NCI-H2107 treated with DMSO at 0.1 percent for 48 hours (cell line): ENCODE measurements at regions not wholly inside any gene's neighbourhood (a gene's known extent, or its start where the extent isn't known, plus 50 kb on each side); places are given as distances from the start of the nearest gene placed in this dataset.

Experiments
- DNase-seq: peaks from one replicate; lab custom pipeline; 2025; ENCODE audit not compliant: unreplicated experiment; lab: John Stamatoyannopoulos, UW

DNA sequence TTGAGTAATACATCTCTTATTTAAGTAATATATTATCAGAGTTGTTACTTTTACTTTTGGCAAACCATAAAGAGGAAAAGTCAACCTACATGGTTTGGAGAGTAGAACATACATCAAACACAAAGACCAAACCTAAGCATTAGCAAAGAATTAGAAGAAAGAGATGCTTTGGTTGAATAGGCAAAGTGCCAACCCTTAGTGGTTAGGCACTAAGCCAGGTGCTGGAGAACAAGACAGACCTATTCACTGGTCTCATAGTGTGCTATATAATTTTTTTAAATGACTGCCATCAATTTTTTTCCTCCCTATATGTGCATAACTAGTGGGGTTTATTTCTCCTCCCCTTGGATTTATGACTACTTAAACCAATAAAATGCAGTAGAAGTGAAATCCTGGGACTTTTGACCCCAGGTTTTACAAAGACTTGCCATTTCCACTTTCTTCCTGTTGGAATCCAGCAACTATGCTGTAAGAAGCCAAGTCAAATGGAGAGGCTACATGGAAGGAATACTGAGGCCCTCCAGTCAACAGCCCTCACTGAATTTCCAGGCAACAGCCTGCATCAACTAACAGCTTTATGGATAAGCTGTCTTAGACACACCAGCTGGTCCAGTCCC is 69.8 kb upstream of the HAO2 start:
- peak; percentile 1 for DNase-seq

DNA sequence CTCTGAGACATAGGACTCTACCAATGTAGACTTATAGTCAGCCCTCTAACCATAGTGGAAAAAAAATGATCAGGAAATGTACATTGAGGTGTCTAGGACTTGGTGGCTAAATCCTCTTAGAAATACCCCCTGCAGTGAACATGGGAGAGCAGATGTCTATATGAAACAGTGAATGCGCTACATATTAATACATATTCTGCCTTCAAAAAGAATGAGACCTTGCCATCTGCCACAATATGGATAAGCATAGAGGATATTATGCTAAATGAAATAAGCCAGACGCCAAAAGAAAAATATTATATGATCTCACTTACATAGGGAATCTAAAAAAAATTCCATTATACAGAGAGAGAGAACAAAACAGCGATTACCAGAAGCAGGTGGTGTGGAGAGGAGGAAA is 66.6 kb upstream of the HAO2 start:
- DNase-seq: no peak

DNA sequence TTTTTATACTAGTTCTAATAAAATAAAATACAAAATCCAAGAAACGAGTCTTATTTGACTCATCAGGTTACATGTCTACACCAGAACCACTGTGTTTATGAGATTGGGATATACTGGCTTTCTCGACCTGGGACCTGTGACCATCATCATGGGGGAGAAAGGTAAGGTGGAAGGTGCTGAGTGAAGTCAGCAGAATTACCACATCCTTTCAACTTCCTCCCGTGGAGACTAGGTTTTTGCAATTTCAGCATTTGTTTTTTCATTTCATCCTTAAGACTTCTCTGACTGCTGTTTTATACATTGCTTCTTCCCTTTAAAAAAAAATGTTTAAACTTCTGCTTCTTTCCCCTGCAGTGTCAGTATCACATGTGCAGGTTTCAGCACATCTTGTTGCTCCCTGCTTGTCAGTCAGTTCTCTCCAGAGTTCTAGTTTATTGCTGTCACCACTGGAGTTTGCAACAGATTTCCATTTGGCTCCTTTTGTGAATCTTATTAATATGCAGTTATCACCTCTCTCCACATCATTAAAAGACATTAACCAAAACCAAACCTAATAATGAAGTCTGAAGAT is 60.4 kb upstream of the HAO2 start:
- no peak for DNase-seq

DNA sequence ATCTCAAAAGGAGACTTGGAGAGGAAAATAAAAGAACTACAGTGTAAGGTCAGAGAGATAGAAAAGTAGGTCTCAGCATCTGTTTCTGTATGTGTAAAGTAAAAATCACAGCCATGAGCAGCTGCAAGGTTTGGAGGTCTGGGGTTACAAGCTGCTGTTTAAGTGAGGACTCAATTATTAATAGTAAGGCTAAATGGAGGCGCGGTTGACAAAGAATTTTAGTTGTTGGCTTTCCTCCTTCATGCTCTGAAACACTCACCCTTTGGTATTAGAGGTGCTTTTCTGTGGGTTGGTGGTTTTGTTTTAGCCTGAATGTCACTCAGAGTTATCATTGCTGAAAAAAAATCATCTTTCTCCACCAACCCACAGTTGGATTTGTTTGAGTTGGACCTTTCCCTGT is 59.8 kb upstream of the HAO2 start:
- no peak for DNase-seq

DNA sequence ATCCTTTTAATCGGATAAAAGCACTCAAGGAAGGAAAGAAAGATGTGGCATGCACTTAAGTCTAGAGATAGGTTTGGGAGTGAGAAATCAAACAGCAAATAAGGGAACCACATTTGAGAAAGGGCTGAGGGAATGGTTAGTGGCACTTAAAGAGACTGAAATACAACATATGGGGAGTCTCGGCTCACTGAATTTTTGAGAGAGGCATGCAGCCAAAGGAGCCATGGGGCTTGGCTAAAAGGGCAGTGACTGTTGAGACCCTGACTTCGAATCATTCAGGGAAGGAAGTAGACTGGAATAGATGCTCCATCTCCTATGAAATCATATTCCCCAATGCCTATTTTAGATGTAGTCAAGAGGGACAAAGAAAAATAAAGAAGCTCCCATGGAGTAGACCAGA is 58.3 kb upstream of the HAO2 start:
- no peak for DNase-seq

DNA sequence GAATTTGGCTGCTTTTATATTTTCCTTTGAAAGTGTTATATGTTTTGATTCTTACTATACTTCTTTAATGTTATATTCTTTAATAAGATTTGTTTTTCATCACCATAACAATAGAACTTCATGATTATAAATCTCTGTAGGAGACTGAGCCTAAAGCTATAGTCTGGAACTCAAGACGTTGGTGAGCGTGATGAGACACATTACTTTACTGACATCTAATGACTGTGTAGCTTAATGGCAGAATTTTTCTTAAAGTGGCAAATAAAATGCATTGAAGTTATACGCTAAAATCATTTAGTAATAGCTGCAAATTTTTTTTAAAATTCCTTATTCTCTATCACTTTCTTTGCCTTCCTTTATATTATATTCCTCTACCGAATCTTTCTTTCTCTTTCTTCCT is 56.1 kb upstream of the HAO2 start:
- no peak for DNase-seq

DNA sequence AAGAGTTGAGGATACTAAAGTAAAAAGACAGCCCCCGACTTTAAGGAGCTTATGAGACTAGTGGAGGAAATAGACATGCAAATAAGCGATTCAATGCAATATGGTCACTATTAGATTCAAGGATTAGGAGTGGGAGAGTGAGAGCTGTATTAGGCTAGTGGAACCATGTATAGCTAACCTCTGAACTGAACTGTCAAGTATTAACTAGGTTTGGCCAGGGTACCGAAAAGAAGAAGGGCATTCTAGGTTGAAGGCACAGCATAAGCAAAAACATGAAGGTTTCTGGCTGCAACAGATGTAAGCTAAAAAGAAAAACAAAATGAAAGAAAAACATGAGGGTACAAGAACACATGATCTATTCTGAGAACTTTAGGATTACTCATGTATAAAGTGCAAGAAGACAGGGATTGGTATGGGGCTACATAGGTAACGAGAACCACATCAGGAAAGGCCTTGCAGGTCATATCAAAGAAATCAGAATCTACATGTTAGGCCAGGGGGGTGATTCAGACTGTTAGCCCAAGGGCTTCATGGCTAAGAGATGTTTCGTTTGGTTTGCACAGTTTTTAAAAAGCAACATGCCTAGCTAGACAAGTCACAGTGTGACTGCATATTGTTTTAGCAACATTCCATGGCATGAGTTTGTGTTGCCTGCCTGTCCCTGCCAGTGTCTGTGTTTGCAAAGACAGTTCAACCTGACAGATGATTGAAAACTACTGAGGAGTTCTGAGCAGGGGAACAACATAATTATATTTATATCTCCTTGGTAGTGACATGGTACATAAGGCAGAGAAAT is 54.4 kb upstream of the HAO2 start:
- DNase-seq: no peak

DNA sequence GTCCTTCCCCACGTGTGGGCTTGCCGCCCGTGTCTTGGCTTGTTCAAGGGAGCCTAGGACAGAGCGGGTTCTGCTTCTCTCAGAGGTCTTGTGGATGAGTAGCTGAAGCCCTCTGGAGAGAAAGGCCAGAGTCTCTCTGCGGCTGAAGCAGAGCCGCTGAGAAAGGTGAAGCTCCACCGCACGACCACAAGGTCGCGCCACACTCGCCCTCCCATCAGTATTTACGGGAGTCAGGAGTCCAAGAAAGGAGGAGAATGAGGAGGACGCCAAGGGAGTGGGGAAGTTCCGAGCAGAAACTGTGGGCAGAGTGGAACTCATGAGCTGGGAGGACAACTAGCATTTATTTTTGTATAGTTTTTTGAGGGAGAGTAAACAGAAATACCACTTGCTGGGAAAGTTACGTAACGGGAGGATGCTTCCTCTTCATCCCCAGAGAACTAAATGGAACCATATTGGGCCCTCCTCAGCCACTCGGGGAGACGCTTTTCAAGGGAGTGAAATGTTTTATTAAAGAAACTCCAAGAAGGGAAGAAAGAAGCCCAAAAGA is 51.6 kb upstream of the HAO2 start:
- DNase-seq: no peak

DNA sequence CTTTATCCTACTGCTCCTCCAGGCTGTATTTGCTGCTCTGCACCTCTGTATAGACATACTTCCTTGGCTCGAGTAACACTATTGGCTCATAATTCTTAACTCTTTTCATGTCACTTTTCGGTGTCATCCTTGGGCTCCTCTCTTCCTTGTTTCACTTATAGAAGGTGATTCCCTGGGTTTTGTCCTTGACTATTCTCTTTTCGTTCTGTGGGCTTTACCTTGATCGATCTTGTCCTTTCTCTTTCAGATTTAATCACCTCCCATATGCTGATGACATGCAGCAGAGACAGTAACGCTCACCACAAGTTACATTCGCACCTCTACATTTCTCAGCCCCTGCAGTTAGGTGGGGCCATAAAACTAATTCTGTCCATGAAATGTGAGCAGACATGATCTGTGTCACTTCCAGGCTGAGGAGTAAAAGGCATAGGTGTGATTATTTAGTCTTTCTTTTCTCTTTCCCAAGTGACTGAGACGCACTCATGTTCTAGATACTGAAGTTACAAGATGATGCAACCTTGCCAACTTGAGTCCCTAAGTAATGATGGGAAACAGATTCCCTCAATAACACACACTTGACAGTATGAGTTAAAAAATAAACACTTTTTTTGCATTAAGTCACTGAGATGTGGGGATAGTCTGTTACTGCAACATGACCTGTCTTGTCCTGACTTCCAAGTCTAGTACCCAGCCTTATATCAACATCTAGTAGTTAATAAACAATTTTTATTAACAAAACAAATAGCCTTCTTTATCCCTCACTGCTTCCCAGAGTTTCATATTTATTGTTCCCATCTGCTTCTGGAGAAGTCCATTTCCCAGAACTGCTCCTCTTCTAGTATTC is 49.9 kb upstream of the HAO2 start:
- no peak for DNase-seq
